Ovary (tissue), 3 donors: ENCODE measurements at regions not wholly inside any gene's neighbourhood (a gene's known extent, or its start where the extent isn't known, plus 50 kb on each side); places are given as distances from the start of the nearest gene placed in this dataset.
"Not testable (repeated sequence)": the region's sequence is repeated elsewhere in the genome, so short reads cannot be mapped to it uniquely, and the experiment has no call there.

Experiments
- EP300 ChIP-seq: sonication (generic); formaldehyde crosslinking; IDR thresholded peaks from one replicate; pipeline ENCODE4 v1.6.1; 2017; ENCODE audit warnings: antibody characterized with exemption
- POLR2A ChIP-seq: fragments of 450-650 bp; IDR thresholded peaks from one replicate; pipeline ENCODE4 v1.6.1; 2017; ENCODE audit warnings: antibody characterized with exemption, mild to moderate bottlenecking, moderate library complexity
- TF ChIP-seq, protein P1 (sequence below), 3 donors: fragments of 450-650 bp in 2 of 3; fragments of 200-600 bp in 1 of 3; IDR thresholded peaks; one replicate each; pipeline versions ENCODE4 v1.5.1 to v1.8.0; 2016 to 2022; ENCODE audit warnings: antibody characterized with exemption in 3 of 3, mild to moderate bottlenecking in 1 of 3
- donor health status: DM: no; HTN: no; CAD: no.

- TF ChIP-seq, protein P1, sequence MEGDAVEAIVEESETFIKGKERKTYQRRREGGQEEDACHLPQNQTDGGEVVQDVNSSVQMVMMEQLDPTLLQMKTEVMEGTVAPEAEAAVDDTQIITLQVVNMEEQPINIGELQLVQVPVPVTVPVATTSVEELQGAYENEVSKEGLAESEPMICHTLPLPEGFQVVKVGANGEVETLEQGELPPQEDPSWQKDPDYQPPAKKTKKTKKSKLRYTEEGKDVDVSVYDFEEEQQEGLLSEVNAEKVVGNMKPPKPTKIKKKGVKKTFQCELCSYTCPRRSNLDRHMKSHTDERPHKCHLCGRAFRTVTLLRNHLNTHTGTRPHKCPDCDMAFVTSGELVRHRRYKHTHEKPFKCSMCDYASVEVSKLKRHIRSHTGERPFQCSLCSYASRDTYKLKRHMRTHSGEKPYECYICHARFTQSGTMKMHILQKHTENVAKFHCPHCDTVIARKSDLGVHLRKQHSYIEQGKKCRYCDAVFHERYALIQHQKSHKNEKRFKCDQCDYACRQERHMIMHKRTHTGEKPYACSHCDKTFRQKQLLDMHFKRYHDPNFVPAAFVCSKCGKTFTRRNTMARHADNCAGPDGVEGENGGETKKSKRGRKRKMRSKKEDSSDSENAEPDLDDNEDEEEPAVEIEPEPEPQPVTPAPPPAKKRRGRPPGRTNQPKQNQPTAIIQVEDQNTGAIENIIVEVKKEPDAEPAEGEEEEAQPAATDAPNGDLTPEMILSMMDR (IDR thresholded peaks at IDR 0.05) = not testable (repeated sequence)
- not testable (repeated sequence) for TF ChIP-seq POLR2A, EP300
These were observed 109.5 kb upstream of the KIF2A start for GRCh38 chr5:62196532-62196931.
